Fibroblast of the aortic adventitia (primary cell): ENCODE measurements at regions not wholly inside any gene's neighbourhood (a gene's known extent, or its start where the extent isn't known, plus 50 kb on each side); places are given as distances from the start of the nearest gene placed in this dataset.
"Not testable (repeated sequence)": the region's sequence is repeated elsewhere in the genome, so short reads cannot be mapped to it uniquely, and the experiment has no call there.

Experiments used
- DNase-seq: peaks from one replicate; pipeline ENCODE4 v3.0.0-alpha.2; 2010; ENCODE audit warnings: low read depth
- H3K4me3 ChIP-seq: 2 replicates; pipeline ENCODE4 v1.5.1; 2011; ENCODE audit warnings: low read depth, mild to moderate bottlenecking, control low read depth, low read length, moderate library complexity
- TF ChIP-seq, protein P1 (sequence below): IDR thresholded peaks from 2 replicates; pipeline ENCODE4 v1.5.1; 2011; ENCODE audit warnings: mild to moderate bottlenecking, low read length, control low read depth, inconsistent platforms; ENCODE audit not compliant: insufficient read depth

DNA sequence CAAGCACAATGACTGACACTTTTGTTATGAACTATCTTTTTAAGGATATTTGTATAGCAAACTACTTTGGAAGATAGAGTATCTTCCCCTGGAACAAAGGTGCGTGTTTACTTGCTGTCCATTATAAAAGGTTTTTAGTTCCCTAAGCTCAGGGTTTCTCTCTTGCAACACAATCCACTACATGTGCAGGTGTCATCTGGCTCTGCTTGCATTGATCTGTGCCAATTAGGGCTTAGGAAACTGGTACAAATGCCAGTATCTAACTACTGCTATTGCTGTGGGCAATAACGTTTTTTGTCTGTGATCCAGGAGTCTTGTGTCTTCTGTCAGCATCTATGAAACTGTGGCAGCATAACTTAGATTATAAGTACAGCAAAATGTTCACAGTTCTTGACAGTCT, 68.3 kb upstream of the ABCD3 start:
- no peak for DNase-seq
- no peak overlapping the region for H3K4me3 ChIP-seq
- TF ChIP-seq, protein P1, sequence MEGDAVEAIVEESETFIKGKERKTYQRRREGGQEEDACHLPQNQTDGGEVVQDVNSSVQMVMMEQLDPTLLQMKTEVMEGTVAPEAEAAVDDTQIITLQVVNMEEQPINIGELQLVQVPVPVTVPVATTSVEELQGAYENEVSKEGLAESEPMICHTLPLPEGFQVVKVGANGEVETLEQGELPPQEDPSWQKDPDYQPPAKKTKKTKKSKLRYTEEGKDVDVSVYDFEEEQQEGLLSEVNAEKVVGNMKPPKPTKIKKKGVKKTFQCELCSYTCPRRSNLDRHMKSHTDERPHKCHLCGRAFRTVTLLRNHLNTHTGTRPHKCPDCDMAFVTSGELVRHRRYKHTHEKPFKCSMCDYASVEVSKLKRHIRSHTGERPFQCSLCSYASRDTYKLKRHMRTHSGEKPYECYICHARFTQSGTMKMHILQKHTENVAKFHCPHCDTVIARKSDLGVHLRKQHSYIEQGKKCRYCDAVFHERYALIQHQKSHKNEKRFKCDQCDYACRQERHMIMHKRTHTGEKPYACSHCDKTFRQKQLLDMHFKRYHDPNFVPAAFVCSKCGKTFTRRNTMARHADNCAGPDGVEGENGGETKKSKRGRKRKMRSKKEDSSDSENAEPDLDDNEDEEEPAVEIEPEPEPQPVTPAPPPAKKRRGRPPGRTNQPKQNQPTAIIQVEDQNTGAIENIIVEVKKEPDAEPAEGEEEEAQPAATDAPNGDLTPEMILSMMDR = no peak

DNA sequence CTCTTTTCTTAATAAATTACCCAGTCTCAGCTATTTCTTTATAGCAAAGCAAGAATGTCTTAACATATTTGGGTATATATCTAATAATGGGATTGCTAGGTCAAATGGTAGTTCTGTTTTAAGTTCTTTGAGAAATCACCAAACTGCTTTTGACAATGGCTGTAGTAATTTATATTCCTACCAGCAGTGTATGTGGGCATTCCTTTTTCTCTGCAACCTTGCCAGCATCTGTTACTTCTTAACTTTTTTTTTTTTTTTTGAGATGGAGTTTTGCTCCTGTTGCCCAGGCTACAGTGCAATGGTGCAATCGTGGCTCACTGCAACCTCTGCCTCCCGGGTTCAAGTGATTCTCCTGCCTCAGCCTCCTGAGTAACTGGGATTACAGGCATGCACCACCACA, 69.8 kb upstream of the ABCD3 start:
- H3K4me3 ChIP-seq, DNase-seq: not testable (repeated sequence)

DNA sequence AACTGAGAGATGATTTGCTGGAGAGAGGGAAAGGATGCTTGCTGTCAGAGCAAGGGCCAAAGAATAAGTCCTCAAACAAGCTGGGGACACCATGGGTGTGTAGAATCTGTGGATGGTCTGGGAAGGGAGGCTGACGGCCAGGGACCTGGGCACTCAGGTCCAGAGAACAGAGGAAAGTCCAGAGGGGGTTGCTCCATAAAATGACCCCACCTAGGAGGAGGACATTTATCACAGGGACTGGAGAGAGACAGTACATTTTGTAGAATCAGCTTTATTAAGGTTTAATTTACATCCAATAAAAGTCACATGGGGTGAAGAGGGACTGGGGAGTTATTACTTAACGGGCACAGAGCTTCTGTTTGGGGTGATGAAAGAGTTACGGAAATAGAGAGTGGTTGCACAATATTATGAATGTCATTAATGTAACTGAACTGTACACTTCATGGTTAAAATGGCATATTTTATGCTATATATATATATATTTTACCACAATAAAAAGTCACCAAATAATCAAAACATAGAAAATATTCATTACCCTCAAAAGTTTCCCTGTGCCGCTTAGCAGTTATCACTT, 73.0 kb upstream of the ABCD3 start:
- no peak for DNase-seq
- TF ChIP-seq, protein P1 = no peak
- H3K4me3 ChIP-seq = no peak overlapping the region

DNA sequence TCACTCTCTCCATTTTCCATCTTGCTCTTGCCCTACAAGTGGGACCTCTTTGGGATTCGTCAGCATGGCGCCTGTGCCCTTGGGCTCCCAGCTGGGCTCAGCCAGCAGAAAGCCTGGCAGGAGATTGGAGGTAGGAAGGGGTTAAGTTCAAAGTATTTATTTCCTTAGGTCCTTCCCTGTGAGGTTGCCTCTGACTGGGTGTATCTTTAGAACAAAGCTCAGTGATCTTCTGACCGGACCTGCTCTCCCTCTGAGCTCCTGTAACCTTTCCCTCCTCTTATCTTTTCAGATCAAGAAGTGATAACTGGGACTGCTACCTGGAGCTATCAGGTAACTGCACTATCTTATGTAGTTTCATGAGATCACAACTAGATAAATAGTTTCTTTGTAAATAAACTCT, 75.8 kb upstream of the ABCD3 start:
- no peak overlapping the region for H3K4me3 ChIP-seq
- TF ChIP-seq, protein P1 = no peak
- DNase-seq = no peak

DNA sequence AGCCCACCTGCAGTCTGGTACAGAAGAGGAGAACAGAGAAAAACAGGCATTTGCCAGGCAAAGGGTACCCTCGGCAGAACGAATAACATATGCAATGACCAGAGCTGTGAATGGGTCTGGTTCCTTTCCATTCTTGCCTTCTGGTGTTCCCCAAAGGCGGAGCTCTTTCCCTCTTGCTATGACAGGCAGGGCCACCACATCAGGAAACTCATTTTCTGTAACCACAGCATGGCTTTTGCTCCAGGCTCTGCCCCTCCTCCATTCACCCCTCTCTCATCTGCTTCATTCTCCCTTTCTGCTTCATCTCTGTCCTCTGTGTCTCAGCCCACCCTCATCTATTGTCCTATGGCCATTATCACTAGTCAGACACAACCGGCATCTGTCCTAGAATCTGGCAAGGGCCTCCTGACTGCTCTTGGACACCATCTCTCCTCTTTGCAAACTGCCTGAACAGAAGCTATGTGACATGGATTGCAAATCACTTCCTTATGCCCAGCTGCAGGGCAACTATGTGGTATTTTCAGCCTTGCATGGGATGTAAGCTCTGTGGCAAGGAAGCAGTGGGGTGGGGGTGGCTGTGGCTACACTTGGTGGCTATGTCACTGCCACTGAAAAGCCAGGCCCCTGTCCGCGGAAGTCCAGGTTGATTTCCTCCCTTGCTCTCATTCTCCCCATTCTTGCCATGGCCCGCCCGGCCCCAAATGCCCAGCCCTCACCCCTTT, 78.8 kb upstream of the ABCD3 start:
- TF ChIP-seq, protein P1 = no peak
- H3K4me3 ChIP-seq = no peak overlapping the region
- no peak for DNase-seq

DNA sequence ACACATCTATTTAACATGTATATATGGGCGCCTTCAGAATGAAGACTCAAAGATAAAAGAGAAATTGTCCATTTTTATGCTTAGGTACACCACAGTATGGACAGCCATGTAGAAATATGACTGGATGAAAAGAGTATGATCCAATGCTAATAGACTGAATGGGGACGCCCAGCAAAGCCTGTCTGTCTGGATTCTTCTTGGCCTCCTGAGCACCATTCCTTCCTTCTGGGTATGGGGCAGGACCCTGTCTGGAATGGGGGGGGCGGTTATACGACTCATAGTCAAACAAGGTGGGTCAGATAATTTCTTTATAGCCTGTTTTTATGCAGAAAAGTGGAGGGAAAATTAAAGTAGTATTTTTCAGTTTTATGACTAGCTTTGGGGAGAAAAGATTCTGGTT, 81.2 kb upstream of the ABCD3 start:
- H3K4me3 ChIP-seq = no peak overlapping the region
- TF ChIP-seq, protein P1 = no peak
- DNase-seq = no peak

DNA sequence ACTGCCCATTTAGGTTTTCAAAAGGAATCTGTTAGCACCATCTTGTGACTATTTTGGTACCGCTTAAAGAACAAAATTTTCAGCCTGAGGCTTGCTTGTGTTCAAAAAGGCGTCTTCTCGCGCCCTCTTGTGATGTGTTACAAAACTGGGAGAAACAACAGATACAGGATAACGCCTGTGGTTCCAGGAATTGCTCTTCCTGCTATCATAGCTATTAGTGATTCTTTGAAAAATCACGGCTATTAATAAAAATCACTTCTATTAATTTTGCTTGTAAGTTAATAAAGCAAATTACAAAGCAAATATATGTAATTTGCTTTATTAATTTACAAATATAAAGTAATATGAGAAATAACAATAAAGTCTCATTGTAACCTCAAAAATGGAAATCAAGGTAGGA, 82.2 kb upstream of the ABCD3 start:
- peak; percentile 97 for DNase-seq

More for the DNA sequence above, 82.2 kb upstream of the ABCD3 start:
- H3K4me3 ChIP-seq = no peak overlapping the region
- TF ChIP-seq, protein P1 = peak; percentile 71
